NB4 (cell line): ENCODE measurements at regions not wholly inside any gene's neighbourhood (a gene's known extent, or its start where the extent isn't known, plus 50 kb on each side); places are given as distances from the start of the nearest gene placed in this dataset.

ENCODE experiments used
- DNase-seq: peaks from one replicate; pipeline ENCODE4 v3.0.0; 2010; ENCODE audit warnings: low read depth
- H3K4me3 ChIP-seq: one replicate; pipeline ENCODE4 v1.5.1; 2011; ENCODE audit warnings: mild to moderate bottlenecking, low read depth, low read length, moderate library complexity
- CTCF ChIP-seq: IDR thresholded peaks from one replicate; pipeline ENCODE4 v1.5.1; 2012; ENCODE audit warnings: low read depth, low read length
- MAX ChIP-seq: IDR thresholded peaks from 2 replicates; pipeline ENCODE4 v1.6.1; 2011; ENCODE audit warnings: low read depth, low read length
- MYC ChIP-seq: IDR thresholded peaks from 2 replicates; pipeline ENCODE4 v1.6.1; 2011; ENCODE audit warnings: low read depth, low read length
- POLR2A ChIP-seq: IDR thresholded peaks from 2 replicates; pipeline ENCODE4 v1.6.1; 2011; ENCODE audit warnings: mild to moderate bottlenecking; ENCODE audit not compliant: insufficient read length; ENCODE audit errors: extremely low read depth

GRCh38 chr18:51915176-51915575 lies 424.8 kb upstream of the DCC start:
- DNase-seq, result no peak
- H3K4me3 ChIP-seq, result no peak overlapping the region
- TF ChIP-seq MAX (no peak), MYC (no peak), CTCF (no peak), POLR2A (no peak)

- DNase-seq, result no peak
These were observed 418.1 kb upstream of the DCC start for GRCh38 chr18:51921862-51922261.

GRCh38 chr18:51933903-51934302 lies 406.1 kb upstream of the DCC start:
- H3K4me3 ChIP-seq, result no peak overlapping the region
- no peak for DNase-seq
- TF ChIP-seq POLR2A (no peak), MYC (no peak), MAX (no peak), CTCF (no peak)

More at GRCh38 chr18:51921862-51922261, 418.1 kb upstream of the DCC start:
- TF ChIP-seq MAX, result no peak
- no peak overlapping the region for H3K4me3 ChIP-seq

- no peak for DNase-seq
- H3K4me3 ChIP-seq, result no peak overlapping the region
- TF ChIP-seq POLR2A (no peak), CTCF (no peak), MAX (no peak), MYC (no peak)
These were observed 403.9 kb upstream of the DCC start for GRCh38 chr18:51936115-51936514.

- H3K4me3 ChIP-seq, result no peak overlapping the region
- DNase-seq, result no peak
- TF ChIP-seq CTCF (no peak), POLR2A (no peak), MYC (no peak), MAX (no peak)
These were observed 398.0 kb upstream of the DCC start for GRCh38 chr18:51941999-51942398.

- TF ChIP-seq MAX (no peak), MYC (no peak), POLR2A (no peak), CTCF (no peak)
- no peak for DNase-seq
- no peak overlapping the region for H3K4me3 ChIP-seq
These were observed 396.7 kb upstream of the DCC start for GRCh38 chr18:51943281-51943680.
